HepG2 (cell line): ENCODE measurements at regions not wholly inside any gene's neighbourhood (a gene's known extent, or its start where the extent isn't known, plus 50 kb on each side); places are given as distances from the start of the nearest gene placed in this dataset.
A peak's percentile ranks its signal among the peaks of the same experiment; 100 is the strongest.

ENCODE experiments used
- ATAC-seq: fragments of 200-7000 bp; cut with Tn5 transposase; 3 replicates; pipeline ENCODE4 v1.9.1; 2020; ENCODE audit warnings: mild to moderate bottlenecking, moderate library complexity
- BruUV-seq: library from RNA; stranded (reverse); fragments of 400-500 nt; replicated peaks from 2 replicates; lab custom pipeline; 2021; lab: Mats Ljungman, UMichigan
- CTCF ChIA-PET: fragments of 300-600 bp; formaldehyde crosslinking; extraction: SDS; loops from one replicate; lab custom pipeline; 2021; ENCODE audit warnings: low total read pairs, inconsistent platforms, low intra/inter-chr PET ratio; lab: Yijun Ruan, JAX
- POLR2A ChIA-PET: fragments of 350-600 bp; sonication (Branson Sonifier 250); formaldehyde crosslinking; loops from one replicate; lab custom pipeline; 2020; ENCODE audit warnings: antibody characterized with exemption, inconsistent platforms; lab: Yijun Ruan, JAX
- DNase-seq: peaks from one replicate; pipeline ENCODE4 v3.0.0-alpha.2; 2015; ENCODE audit warnings: low spot score
- FAIRE-seq: peaks from 3 replicates; lab custom pipeline; 2011; peaks lifted over from hg19 to GRCh38; lab: Jason Lieb, UNC
- H2AFZ ChIP-seq: one replicate; pipeline ENCODE4 v1.6.1; 2011; ENCODE audit warnings: low read length, inconsistent platforms
- H3K27ac ChIP-seq: fragments of 300-600 bp; 3 replicates; pipeline ENCODE4 v1.8.0; 2011; ENCODE audit warnings: mixed run types, mild to moderate bottlenecking, mixed read lengths, low read length, inconsistent platforms; ENCODE audit not compliant: insufficient read depth; ENCODE audit errors: extremely low read length
- H3K27me3 ChIP-seq, 2 experiments: fragments of 200-600 bp in 1 of 2; 2 replicates in 1 of 2; 3 replicates in 1 of 2; pipeline versions ENCODE4 v1.6.0 to v1.8.0; 2011; ENCODE audit warnings: low read length in 2 of 2, mild to moderate bottlenecking in 2 of 2, moderate library complexity in 2 of 2, inconsistent platforms in 1 of 2; ENCODE audit not compliant: insufficient read depth in 2 of 2, control insufficient read depth in 1 of 2
- H3K36me3 ChIP-seq, 2 experiments: fragments of 200-600 bp in 1 of 2; replicated peaks in 1 of 2; 2 replicates in 1 of 2; 3 replicates in 1 of 2; pipeline versions ENCODE4 v1.5.1 to v1.8.0; 2011; ENCODE audit warnings: low read length in 2 of 2, inconsistent platforms in 1 of 2; ENCODE audit not compliant: insufficient read depth in 2 of 2, control insufficient read depth in 1 of 2
- H3K4me1 ChIP-seq: 2 replicates; pipeline ENCODE4 v1.5.1; 2012; ENCODE audit warnings: low read length, inconsistent platforms; ENCODE audit not compliant: insufficient read depth
- H3K4me2 ChIP-seq: 2 replicates; pipeline ENCODE4 v1.6.0; 2011; ENCODE audit warnings: low read depth, low read length, inconsistent platforms
- H3K4me3 ChIP-seq, 3 experiments: fragments of 200-600 bp in 1 of 3; sonication (generic), shearing (Covaris generic) in 1 of 3; replicated peaks in 1 of 3; 2 replicates each; pipeline ENCODE4 v1.5.1; 2011 to 2016; ENCODE audit warnings: low read length in 3 of 3, inconsistent platforms in 2 of 3, low read depth in 2 of 3, mild to moderate bottlenecking in 2 of 3, control low read depth in 1 of 3, mixed read lengths in 1 of 3; ENCODE audit not compliant: insufficient read depth in 1 of 3
- H3K79me2 ChIP-seq: one replicate; pipeline ENCODE4 v1.6.1; 2011; ENCODE audit warnings: low read length, inconsistent platforms; ENCODE audit not compliant: insufficient read depth
- H3K9ac ChIP-seq: 2 replicates; pipeline ENCODE4 v1.6.0; 2011; ENCODE audit warnings: mild to moderate bottlenecking, low read depth, low read length, inconsistent platforms; ENCODE audit not compliant: insufficient read depth
- H3K9me3 ChIP-seq: 2 replicates; pipeline ENCODE4 v1.5.1; 2012; ENCODE audit warnings: mild to moderate bottlenecking, low read length
- H4K20me1 ChIP-seq: 2 replicates; pipeline ENCODE4 v1.6.0; 2011; ENCODE audit warnings: inconsistent platforms, mild to moderate bottlenecking, low read length, moderate library complexity; ENCODE audit not compliant: insufficient read depth
- ATF1 ChIP-seq: IDR thresholded peaks from 2 replicates; pipeline ENCODE4 v1.6.1; 2016; ENCODE audit warnings: mild to moderate bottlenecking, control low read depth
- MAFK ChIP-seq, 2 experiments: IDR thresholded peaks in 1 of 2; conservative IDR thresholded peaks in 1 of 2; 2 replicates each; pipeline ENCODE4 v1.6.1; 2011; ENCODE audit warnings: improper control_type of control experiment in 2 of 2, low read length in 2 of 2
- PTBP1 ChIP-seq: fragments of 200-400 bp; formaldehyde crosslinking; IDR thresholded peaks from 2 replicates; pipeline ENCODE4 v1.6.1; 2018; ENCODE audit warnings: low read length, low read depth; ENCODE audit not compliant: poor library complexity, severe bottlenecking
- SIX4 ChIP-seq: sonication (generic); formaldehyde crosslinking; IDR thresholded peaks from 2 replicates; pipeline ENCODE4 v1.4.0; 2020; ENCODE audit warnings: missing genetic modification reagents
- TBX3 ChIP-seq: fragments of 450-650 bp; IDR thresholded peaks from 2 replicates; pipeline ENCODE4 v1.6.1; 2017; ENCODE audit warnings: antibody characterized with exemption, mild to moderate bottlenecking, inconsistent platforms, borderline replicate concordance
- ZNF282 ChIP-seq: fragments of 450-650 bp; IDR thresholded peaks from 2 replicates; pipeline ENCODE4 v1.6.1; 2018; ENCODE audit not compliant: partially characterized antibody
- WGBS: methylation state at CpG from one replicate; pipeline ENCODE4 v1.1.6; 2017; ENCODE audit warnings: low lambda C conversion rate; 5-methylcytosine and 5-hydroxymethylcytosine counted together
- in situ Hi-C: cut with HindIII; loops from 2 replicates; pipeline ENCODE4 v1.10.0; 2017; ENCODE audit warnings: low pct_unique_long_range_greater_than_20kb; ENCODE audit not compliant: extremely low pct_ligation_motif_present
- intact Hi-C: fragments of 100-400 bp; cut with micrococcal nuclease; formaldehyde crosslinking; loops from one replicate; pipeline ENCODE4 v1.10.0; 2022; ENCODE audit not compliant: unreplicated experiment
- TF ChIP-seq, protein P1 (sequence below): IDR thresholded peaks from 2 replicates; pipeline ENCODE4 v1.4.0; 2020; ENCODE audit warnings: mild to moderate bottlenecking, missing genetic modification reagents

DNA sequence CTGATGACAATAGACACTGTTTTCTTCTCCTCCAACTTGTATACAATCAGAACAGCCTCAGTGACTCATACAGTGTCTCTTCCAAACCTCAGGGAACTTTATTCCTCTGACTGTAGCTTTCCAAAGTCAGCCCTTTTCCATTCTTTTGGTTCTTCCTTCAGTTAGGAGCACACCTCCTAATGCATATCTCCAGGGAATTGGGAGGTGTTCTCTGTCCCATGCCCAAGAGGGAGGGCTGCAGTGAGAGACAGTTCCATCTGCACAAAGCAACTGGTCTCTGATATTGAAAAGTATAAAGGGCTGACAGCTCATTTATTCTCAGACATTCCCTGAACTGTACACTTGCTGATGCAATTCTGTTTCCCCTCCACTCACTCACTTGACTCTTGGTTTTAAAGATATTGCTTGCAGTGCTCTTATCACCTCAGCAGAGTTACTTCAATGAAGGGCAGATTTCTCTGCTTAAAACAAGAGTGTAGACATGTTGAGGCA, 337.8 kb upstream of the TBC1D5 start:
- H2AFZ ChIP-seq, result no peak overlapping the region
- no peak overlapping the region for H3K27ac ChIP-seq
- intact Hi-C loops (no loop called here), in situ Hi-C loops (no loop called here)
- H3K27me3 ChIP-seq, result peaks cover 0 to 4% of the 10 kb centered on the region in 2 experiments; a peak in 1 of 5 replicates
- TF ChIP-seq ATF1 (CRISPR knock-in tag) (no peak), SIX4 (CRISPR knock-in tag) (no peak), PTBP1 (no peak)
- TF ChIP-seq, protein P1, sequence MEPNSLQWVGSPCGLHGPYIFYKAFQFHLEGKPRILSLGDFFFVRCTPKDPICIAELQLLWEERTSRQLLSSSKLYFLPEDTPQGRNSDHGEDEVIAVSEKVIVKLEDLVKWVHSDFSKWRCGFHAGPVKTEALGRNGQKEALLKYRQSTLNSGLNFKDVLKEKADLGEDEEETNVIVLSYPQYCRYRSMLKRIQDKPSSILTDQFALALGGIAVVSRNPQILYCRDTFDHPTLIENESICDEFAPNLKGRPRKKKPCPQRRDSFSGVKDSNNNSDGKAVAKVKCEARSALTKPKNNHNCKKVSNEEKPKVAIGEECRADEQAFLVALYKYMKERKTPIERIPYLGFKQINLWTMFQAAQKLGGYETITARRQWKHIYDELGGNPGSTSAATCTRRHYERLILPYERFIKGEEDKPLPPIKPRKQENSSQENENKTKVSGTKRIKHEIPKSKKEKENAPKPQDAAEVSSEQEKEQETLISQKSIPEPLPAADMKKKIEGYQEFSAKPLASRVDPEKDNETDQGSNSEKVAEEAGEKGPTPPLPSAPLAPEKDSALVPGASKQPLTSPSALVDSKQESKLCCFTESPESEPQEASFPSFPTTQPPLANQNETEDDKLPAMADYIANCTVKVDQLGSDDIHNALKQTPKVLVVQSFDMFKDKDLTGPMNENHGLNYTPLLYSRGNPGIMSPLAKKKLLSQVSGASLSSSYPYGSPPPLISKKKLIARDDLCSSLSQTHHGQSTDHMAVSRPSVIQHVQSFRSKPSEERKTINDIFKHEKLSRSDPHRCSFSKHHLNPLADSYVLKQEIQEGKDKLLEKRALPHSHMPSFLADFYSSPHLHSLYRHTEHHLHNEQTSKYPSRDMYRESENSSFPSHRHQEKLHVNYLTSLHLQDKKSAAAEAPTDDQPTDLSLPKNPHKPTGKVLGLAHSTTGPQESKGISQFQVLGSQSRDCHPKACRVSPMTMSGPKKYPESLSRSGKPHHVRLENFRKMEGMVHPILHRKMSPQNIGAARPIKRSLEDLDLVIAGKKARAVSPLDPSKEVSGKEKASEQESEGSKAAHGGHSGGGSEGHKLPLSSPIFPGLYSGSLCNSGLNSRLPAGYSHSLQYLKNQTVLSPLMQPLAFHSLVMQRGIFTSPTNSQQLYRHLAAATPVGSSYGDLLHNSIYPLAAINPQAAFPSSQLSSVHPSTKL (CRISPR knock-in tag), result no peak
- no peaks in the 10 kb centered on the region for H3K9me3 ChIP-seq
- no peaks in the 10 kb centered on the region for H3K79me2 ChIP-seq
- ATAC-seq (no peak), DNase-seq (no peak), FAIRE-seq (no peak)
- no peaks in the 10 kb centered on the region for H4K20me1 ChIP-seq
- BruUV-seq, result no TSS peak
- ChIA-PET POLR2A (no interaction called here), CTCF (no interaction called here)
- H3K36me3 ChIP-seq, result no peaks in the 10 kb centered on the region
- no peak overlapping the region for H3K4me3 ChIP-seq
- H3K4me2 ChIP-seq, result no peak overlapping the region
- H3K9ac ChIP-seq, result no peak overlapping the region
- H3K4me1 ChIP-seq, result no peaks in the 10 kb centered on the region

DNA sequence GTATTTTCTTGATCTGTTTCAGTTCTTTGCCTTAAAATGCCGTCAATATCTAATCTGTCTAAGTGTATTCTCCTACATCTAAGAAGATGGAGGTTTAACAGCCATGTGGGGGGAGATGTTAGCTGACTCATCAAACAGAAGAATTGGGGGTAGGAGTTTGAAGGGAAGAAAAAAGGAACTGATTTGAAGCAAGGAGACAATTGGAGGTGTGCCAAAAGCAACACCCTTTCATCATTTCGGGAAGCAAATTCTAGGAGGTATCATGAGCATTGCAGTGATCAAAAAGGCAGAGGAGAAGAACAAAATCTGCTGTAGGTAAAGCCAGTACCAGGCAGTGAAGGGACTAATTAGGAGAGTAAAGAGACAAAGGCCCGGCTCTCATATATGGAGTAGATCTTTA, 337.3 kb upstream of the TBC1D5 start:
- H3K4me1 ChIP-seq, result no peaks in the 10 kb centered on the region
- BruUV-seq, result no TSS peak
- ATAC-seq (no peak), DNase-seq (no peak), FAIRE-seq (no peak)
- H4K20me1 ChIP-seq, result no peaks in the 10 kb centered on the region
- peaks cover 0 to 4% of the 10 kb centered on the region in 2 experiments; a peak in 1 of 5 replicates for H3K27me3 ChIP-seq
- H3K4me2 ChIP-seq, result no peak overlapping the region
- intact Hi-C loops, result no loop called here
- H3K4me3 ChIP-seq, result no peak overlapping the region
- CTCF ChIA-PET, result no interaction called here
- WGBS, result 1% methylated on average over 3 of the region's 3 CpGs
- no peak overlapping the region for H3K9ac ChIP-seq
- no peaks in the 10 kb centered on the region for H3K36me3 ChIP-seq
- H3K79me2 ChIP-seq, result no peaks in the 10 kb centered on the region
- in situ Hi-C loops, result no loop called here
- no peak overlapping the region for H2AFZ ChIP-seq
- H3K9me3 ChIP-seq, result no peaks in the 10 kb centered on the region
- POLR2A ChIA-PET, result no interaction called here
- no peak overlapping the region for H3K27ac ChIP-seq
- TF ChIP-seq ZNF282 (no peak), MAFK (conservative IDR thresholded peaks at IDR 0.05 in 1 of 2, IDR thresholded peaks at IDR 0.05 in 1 of 2; ENCODE audit: low read length in 2 of 2) (peak in 1 of 2 experiments; percentile 21; a peak in 1 of 4 replicates), TBX3 (no peak)
